ENCODE measurements at regions not wholly inside any gene's neighbourhood (a gene's known extent, or its start where the extent isn't known, plus 50 kb on each side); places are given as distances from the start of the nearest gene placed in this dataset.
"Not testable (repeated sequence)": the region's sequence is repeated elsewhere in the genome, so short reads cannot be mapped to it uniquely, and the experiment has no call there.

GRCh38 chr5:4027088-4027734, 431.6 kb downstream of the IRX1 start:
- H3K4me3 ChIP-seq (ENCODE audit: low read depth, low read length), result no peak overlapping the region

DNA sequence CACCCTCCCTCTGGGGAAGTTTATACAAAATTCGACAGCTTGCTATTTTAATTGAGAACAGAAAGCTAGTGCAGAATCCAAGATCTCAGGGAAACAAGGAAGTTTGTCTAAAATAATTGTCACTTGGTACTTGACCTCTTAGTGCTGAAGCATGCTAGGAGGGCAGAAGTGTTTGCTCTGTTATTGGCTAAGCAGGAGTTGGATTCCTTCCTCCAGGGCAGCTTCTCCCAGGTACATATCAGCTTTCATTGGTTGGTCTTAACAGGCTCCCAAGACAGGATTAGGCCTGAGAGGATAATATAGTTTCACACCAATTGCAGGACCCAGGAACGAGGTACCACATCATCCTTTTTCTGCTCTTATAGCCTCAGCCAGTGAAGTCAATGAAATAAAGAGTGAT, 432.8 kb downstream of the IRX1 start:
- CTCF ChIA-PET, result no interaction called here
- Histone ChIP-seq H3K4me3 (ENCODE audit: low read depth, low read length) (no peak overlapping the region), H3K27ac (ENCODE audit: extremely low read depth, low read depth, low read length) (no peak overlapping the region), H3K4me1 (ENCODE audit: control insufficient read depth, insufficient read depth, low read length) (no peaks in the 10 kb centered on the region), H3K9me3 (ENCODE audit: control insufficient read depth, insufficient read depth, low read depth, low read length) (no peaks in the 10 kb centered on the region), H3K36me3 (ENCODE audit: control insufficient read depth in 2 of 2, insufficient read depth in 1 of 2, low read length in 2 of 2) (no peaks in the 10 kb centered on the region)
- no peak for TF ChIP-seq GLIS1 (tag by site-specific recombination; IDR thresholded peaks at IDR 0.05)
- TF ChIP-seq ZNF132 (tag by site-specific recombination; IDR thresholded peaks at IDR 0.05; ENCODE audit: borderline replicate concordance), result no peak
- TF ChIP-seq ZNF629 (tag by site-specific recombination; IDR thresholded peaks at IDR 0.05), result no peak
- TF ChIP-seq ZSCAN23 (tag by site-specific recombination; IDR thresholded peaks at IDR 0.05), result no peak
- no peak for TF ChIP-seq ZNF529 (tag by site-specific recombination; IDR thresholded peaks at IDR 0.05; ENCODE audit: insufficient replicate concordance)
- TF ChIP-seq, protein P1, sequence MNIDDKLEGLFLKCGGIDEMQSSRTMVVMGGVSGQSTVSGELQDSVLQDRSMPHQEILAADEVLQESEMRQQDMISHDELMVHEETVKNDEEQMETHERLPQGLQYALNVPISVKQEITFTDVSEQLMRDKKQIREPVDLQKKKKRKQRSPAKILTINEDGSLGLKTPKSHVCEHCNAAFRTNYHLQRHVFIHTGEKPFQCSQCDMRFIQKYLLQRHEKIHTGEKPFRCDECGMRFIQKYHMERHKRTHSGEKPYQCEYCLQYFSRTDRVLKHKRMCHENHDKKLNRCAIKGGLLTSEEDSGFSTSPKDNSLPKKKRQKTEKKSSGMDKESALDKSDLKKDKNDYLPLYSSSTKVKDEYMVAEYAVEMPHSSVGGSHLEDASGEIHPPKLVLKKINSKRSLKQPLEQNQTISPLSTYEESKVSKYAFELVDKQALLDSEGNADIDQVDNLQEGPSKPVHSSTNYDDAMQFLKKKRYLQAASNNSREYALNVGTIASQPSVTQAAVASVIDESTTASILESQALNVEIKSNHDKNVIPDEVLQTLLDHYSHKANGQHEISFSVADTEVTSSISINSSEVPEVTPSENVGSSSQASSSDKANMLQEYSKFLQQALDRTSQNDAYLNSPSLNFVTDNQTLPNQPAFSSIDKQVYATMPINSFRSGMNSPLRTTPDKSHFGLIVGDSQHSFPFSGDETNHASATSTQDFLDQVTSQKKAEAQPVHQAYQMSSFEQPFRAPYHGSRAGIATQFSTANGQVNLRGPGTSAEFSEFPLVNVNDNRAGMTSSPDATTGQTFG (tag by site-specific recombination; IDR thresholded peaks at IDR 0.05; ENCODE audit: borderline replicate concordance), result no peak
- TF ChIP-seq HOXD13 (CRISPR knock-in tag; IDR thresholded peaks at IDR 0.05; ENCODE audit: borderline replicate concordance), result no peak
- no peak for TF ChIP-seq ZNF654 (tag by site-specific recombination; IDR thresholded peaks at IDR 0.05; ENCODE audit: low read depth)
- POLR2A ChIA-PET, result no interaction called here

More at GRCh38 chr5:4027088-4027734, 431.6 kb downstream of the IRX1 start:
- H3K4me1 ChIP-seq (ENCODE audit: control insufficient read depth, insufficient read depth, low read length), result no peaks in the 10 kb centered on the region
- H3K36me3 ChIP-seq (ENCODE audit: control insufficient read depth in 2 of 2, insufficient read depth in 1 of 2, low read length in 2 of 2), result no peaks in the 10 kb centered on the region
- CTCF ChIA-PET, result no interaction called here
- POLR2A ChIA-PET, result no interaction called here
- H3K27ac ChIP-seq (ENCODE audit: extremely low read depth, low read depth, low read length), result no peak overlapping the region
- H3K9me3 ChIP-seq (ENCODE audit: control insufficient read depth, insufficient read depth, low read depth, low read length), result no peaks in the 10 kb centered on the region
- TF ChIP-seq ZBTB10 (tag by site-specific recombination; IDR thresholded peaks at IDR 0.05), result no peak
- no peak for TF ChIP-seq ZNF26 (tag by site-specific recombination; IDR thresholded peaks at IDR 0.05)
- no peak for TF ChIP-seq ZEB2 (tag by site-specific recombination; IDR thresholded peaks at IDR 0.05)

- H3K4me3 ChIP-seq (ENCODE audit: low read depth, low read length); H3K4me1 ChIP-seq (ENCODE audit: control insufficient read depth, insufficient read depth, low read length); POLR2A ChIA-PET; H3K36me3 ChIP-seq (ENCODE audit: control insufficient read depth in 2 of 2, insufficient read depth in 1 of 2, low read length in 2 of 2); H3K9me3 ChIP-seq (ENCODE audit: control insufficient read depth, insufficient read depth, low read depth, low read length); CTCF ChIA-PET; H3K27ac ChIP-seq (ENCODE audit: extremely low read depth, low read depth, low read length): not testable (repeated sequence)
Measured at GRCh38 chr5:4033546-4033945, 437.9 kb downstream of the IRX1 start.

DNA sequence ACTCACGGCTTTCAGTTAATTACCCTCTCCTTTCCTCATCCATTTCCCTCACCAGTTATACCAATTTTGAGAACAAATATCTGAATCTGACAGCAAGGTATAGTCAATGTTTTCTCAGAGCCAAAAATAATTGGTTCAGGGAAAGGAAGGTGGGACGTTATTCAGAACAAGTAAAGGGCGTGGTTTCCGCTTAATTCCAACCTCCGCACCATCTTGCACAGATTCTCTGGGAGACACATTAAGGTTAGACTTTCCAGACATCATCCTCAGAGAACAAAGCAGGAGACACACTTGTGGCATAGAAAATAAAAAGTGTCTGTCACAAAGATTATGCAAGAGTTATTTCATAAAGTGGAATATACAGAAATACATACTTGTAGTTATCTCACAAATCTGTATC, 441.2 kb downstream of the IRX1 start:
- H3K36me3 ChIP-seq (ENCODE audit: control insufficient read depth in 2 of 2, insufficient read depth in 1 of 2, low read length in 2 of 2), result no peaks in the 10 kb centered on the region
- POLR2A ChIA-PET, result no interaction called here
- H3K4me3 ChIP-seq (ENCODE audit: low read depth, low read length), result no peak overlapping the region
- no peak overlapping the region for H3K27ac ChIP-seq (ENCODE audit: extremely low read depth, low read depth, low read length)
- H3K9me3 ChIP-seq (ENCODE audit: control insufficient read depth, insufficient read depth, low read depth, low read length), result no peaks in the 10 kb centered on the region
- CTCF ChIA-PET, result no interaction called here
- no peaks in the 10 kb centered on the region for H3K4me1 ChIP-seq (ENCODE audit: control insufficient read depth, insufficient read depth, low read length)
- TF ChIP-seq EGR2 (tag by site-specific recombination; IDR thresholded peaks at IDR 0.05; ENCODE audit: low read depth) (no peak), ZNF132 (tag by site-specific recombination; IDR thresholded peaks at IDR 0.05; ENCODE audit: borderline replicate concordance) (no peak), MZF1 (tag by site-specific recombination; IDR thresholded peaks at IDR 0.05; ENCODE audit: borderline replicate concordance) (no peak), ZBTB49 (tag by site-specific recombination; IDR thresholded peaks at IDR 0.05; ENCODE audit: low read depth) (no peak), ZNF341 (tag by site-specific recombination; IDR thresholded peaks at IDR 0.05; ENCODE audit: low read depth) (no peak), ZNF366 (tag by site-specific recombination; conservative IDR thresholded peaks at IDR 0.05) (no peak), ZSCAN18 (tag by site-specific recombination; IDR thresholded peaks at IDR 0.05) (no peak)
